ENCODE measurements at regions not wholly inside any gene's neighbourhood (a gene's known extent, or its start where the extent isn't known, plus 50 kb on each side); places are given as distances from the start of the nearest gene placed in this dataset.
"Not testable (repeated sequence)": the region's sequence is repeated elsewhere in the genome, so short reads cannot be mapped to it uniquely, and the experiment has no call there.

DNA sequence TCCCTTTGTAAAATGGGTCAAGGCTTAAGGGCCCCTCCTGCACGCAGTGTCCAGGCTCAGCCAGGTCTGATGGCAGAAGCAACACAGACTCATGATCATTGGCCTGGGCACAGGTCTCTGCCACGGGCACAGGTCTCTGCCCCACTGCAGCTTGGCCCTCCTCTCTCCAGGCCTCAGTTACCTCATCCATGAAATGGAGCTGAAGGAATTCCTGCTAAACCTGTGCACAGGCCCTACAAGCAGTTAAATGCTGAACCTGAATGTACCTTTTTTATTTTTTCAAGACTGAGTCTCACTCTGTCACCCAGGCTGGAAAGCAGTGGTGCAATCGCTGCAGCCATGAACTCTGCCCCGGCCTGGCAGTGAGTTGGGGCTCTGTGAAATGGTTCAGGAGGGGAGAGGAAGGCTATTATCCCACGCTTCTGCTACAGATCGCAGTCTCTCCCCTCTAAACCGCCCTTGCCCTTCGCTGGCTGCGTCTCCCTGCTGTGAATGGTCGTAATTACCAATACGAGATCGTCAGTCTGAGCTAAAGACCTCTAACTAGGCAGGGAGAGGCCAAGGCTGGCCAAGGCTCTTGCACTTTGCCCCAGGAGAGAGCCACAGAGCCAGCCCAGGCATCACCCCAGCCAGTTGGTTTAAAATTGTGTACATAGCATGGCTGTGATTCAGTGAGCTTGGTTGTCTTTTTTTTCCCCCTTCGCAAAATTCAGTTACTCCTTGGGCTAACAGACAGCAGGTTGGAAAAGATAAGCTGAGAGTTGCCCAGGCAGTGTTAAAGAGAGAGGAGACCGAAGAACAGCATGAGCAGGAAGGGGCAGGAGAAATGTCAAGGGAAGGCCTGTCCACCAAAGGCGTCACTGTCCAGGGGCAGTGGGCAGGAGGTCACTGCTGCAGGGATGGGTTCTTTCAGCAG, 93.0 kb upstream of the KCTD7 start:
- no peak for DNase-seq (ENCODE audit: low read depth in 2 of 3, low spot score in 2 of 3)

DNA sequence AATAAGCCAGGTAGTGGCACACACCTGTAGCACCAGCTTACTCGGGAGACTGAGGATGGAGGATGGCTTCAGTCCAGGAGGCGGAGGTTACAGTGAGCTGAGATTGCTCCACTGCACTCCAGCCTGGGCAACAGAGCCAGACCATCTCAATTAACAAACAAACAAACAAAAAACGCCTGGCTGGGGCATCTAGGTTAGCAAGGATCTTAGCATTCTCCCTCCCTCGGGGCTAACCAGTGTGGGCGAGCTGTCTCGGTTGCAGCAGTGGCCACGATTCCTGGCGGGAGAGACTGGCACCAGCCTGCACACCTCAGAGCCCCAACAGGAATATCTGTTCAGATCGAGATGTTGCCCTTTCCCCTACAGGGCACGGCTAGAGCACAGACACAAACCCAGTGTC, 91.3 kb upstream of the KCTD7 start:
- DNase-seq (ENCODE audit: low read depth in 2 of 3, low spot score in 2 of 3), result no peak

DNA sequence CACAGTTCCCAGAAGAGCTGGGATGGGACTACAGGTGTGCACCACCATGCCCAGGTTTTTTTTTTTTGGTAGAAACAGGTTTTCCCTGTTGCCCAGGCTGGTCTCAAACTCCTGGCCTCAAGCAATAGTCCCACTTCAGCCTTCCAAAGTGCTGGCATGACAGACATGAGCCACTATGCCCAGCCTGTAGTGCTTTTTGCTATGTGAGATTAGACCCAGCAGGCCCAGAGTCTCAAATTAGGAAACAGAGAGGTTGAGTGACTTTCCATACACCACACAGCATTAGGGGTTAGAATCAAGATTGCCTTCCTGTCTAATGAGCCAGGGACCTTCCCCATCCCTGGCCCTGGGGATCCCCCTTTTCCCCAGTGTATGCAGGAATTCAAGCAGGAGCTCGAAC, 90.8 kb upstream of the KCTD7 start:
- DNase-seq (ENCODE audit: low read depth in 2 of 3, low spot score in 2 of 3), result no peak

DNA sequence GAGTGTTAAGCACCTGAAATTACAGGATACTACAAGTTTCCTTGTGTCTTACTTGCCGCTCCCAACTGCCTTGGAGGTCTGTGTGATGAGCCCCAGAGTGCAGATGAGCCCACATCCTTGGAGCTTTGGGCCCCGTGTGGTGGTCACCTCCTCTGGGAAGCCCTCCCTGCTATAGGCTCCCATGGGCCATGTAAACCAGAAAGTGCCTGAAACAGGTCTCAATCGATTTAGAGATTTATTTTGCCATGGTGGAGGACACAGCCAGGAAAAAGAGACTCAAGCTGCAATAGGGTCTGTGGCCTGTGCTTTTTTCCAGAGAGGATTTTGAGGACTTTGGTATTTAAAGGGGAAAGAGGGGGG, 89.4 kb upstream of the KCTD7 start:
- no peak for DNase-seq (ENCODE audit: low read depth in 2 of 3, low spot score in 2 of 3)

GRCh38 chr7:66539902-66540375, 88.7 kb upstream of the KCTD7 start:
- no peak for DNase-seq (ENCODE audit: low read depth in 2 of 3, low spot score in 2 of 3)

- no peak for DNase-seq (ENCODE audit: low read depth in 2 of 3, low spot score in 2 of 3)
These were observed 86.6 kb upstream of the KCTD7 start for GRCh38 chr7:66542049-66542448.

GRCh38 chr7:66542528-66543269, 86.0 kb upstream of the KCTD7 start:
- no peak for DNase-seq (ENCODE audit: low read depth in 2 of 3, low spot score in 2 of 3)

- DNase-seq (ENCODE audit: low read depth in 2 of 3, low spot score in 2 of 3), result no peak
These were observed 79.2 kb upstream of the KCTD7 start for GRCh38 chr7:66549466-66549865.

DNA sequence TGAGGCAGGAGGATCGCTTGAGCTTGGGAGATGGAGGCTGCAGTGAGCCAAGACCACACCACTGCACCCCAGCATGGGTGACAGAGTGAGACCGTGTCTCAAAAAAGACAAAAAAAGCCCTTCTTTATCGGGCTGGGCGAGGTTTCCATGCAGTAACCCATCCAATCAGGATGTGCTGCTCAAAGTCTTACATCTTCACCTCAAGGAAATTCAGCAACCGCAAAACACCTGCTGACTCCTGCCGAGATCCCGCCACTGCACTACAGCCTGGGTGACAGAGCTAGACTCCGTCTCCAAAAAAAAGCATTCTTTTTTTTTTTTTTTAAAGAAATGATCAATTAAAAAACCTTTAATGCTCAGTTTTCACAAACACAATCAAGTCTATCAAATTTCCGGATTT, 75.7 kb upstream of the KCTD7 start:
- DNase-seq (ENCODE audit: low read depth in 2 of 3, low spot score in 2 of 3), result no peak

- not testable (repeated sequence) for DNase-seq (ENCODE audit: low read depth in 2 of 3, low spot score in 2 of 3)
These were observed 75.0 kb upstream of the KCTD7 start for GRCh38 chr7:66553675-66554074.

- DNase-seq (ENCODE audit: low read depth in 2 of 3, low spot score in 2 of 3), result not testable (repeated sequence)
These were observed 74.4 kb upstream of the KCTD7 start for GRCh38 chr7:66554291-66554690.

DNA sequence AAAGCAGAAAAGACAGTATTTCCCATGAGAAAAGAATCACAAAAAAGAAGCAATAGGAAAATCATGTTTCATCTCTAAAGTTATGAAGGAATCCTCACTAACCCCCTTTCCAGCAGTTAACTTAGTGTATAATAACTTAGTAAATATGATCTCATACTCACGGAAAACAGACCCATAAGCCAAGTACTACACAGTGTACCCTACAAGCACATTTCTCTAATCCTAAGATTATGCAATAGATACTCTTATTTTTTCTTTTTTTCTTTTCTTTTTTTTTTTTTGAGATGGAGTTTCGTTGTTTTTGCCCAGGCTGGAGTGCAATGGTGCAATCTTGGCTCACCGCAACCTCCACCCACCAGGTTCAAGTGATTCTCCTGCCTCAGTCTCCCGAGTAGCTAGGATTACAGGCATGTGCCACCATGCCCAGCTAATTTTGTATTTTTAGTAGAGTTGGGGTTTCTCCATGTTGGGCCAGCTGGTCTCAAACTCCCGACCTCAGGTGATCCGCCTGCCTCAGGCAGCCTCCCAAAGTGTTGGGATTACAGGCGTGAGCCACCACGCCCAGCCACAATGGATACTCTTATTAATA, 73.7 kb upstream of the KCTD7 start:
- DNase-seq (ENCODE audit: low read depth in 2 of 3, low spot score in 2 of 3), result not testable (repeated sequence)

- DNase-seq (ENCODE audit: low read depth in 2 of 3, low spot score in 2 of 3), result no peak
These were observed 72.5 kb upstream of the KCTD7 start for GRCh38 chr7:66556177-66556548.

GRCh38 chr7:66556549-66557213, 72.0 kb upstream of the KCTD7 start:
- no peak for DNase-seq (ENCODE audit: low read depth in 2 of 3, low spot score in 2 of 3)

- DNase-seq (ENCODE audit: low read depth in 2 of 3, low spot score in 2 of 3), result peak; percentile 41 to 62 (median 54)
These were observed 71.2 kb upstream of the KCTD7 start for GRCh38 chr7:66557214-66558200.

- DNase-seq (ENCODE audit: low read depth in 2 of 3, low spot score in 2 of 3), result no peak
These were observed 70.5 kb upstream of the KCTD7 start for GRCh38 chr7:66558201-66558641.

GRCh38 chr7:66558660-66559465, 69.8 kb upstream of the KCTD7 start:
- DNase-seq (ENCODE audit: low read depth in 2 of 3, low spot score in 2 of 3), result no peak

DNA sequence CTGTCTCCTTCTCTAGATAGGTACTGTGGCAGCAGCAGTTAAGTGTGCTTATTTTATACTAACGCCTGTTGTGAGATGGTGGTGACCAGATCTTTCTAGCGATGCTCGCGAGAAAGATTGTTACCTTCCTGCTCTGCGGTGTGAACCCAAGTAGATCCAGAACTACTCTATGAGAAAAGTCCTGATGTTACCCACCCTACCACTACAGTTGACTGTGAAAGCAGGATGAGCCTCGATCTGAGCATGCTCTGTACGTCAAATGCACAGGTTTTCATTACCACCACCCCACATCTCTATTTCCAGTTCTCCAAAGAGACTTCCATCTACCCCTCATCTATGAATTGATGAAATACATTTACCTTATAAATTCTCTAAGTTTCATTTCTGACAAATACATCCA, 64.6 kb upstream of the KCTD7 start:
- DNase-seq (ENCODE audit: low read depth in 2 of 3, low spot score in 2 of 3), result no peak

DNA sequence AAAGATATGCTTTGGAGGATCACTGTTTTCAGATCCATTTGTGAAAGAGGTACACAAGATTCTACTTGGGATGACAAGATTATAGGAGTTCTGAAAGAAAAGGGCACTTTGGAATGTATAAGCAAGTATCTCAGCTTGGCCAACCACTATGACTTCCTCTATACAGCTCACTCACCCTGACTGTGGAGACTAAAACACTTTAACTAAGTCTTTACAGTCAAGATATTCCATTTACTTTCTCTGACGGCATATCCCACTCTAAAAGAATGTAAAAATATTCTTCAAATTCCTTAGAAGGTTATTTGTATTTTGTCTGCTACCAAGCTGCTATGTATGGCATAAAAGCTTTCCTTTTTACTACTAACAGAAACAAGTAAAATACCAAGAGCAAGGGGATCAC, 58.5 kb upstream of the KCTD7 start:
- DNase-seq (ENCODE audit: low read depth in 2 of 3, low spot score in 2 of 3), result not testable (repeated sequence)

Data from hematopoietic multipotent progenitor cell (in vitro differentiated cells).